ENCODE measurements at regions not wholly inside any gene's neighbourhood (a gene's known extent, or its start where the extent isn't known, plus 50 kb on each side); places are given as distances from the start of the nearest gene placed in this dataset.

DNA sequence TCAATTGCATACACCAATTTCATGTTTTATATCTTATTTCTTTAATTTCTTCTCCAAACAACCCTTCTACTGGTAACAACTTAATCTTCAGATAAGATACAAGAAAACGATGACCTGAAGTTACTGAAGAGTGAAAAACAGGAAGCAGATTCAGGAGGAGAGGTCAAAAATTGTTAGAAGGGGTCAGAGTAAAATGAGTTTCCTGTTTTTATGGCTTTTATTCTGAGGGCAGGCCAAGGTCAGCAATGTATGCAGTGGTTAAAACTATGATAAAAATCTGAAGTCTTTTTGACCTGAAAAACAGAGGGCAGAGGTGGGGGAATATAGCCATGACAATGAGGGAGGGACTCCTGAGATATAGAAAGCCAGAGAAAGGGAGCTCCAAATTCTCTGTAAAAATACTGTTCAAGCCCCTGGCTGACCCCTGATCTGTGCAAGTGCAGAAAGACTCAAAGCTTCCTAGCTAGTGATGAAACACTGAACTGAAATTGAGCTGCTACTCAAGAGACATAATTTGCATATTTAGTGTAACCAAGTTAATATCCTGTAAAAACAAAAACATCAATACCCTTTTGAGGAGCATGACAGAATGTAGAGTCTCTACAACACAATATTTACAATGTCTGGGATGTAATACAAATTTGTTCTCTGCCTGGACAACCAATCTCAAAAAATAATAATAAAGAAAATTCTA is 514.3 kb upstream of the SEL1L start:
- DNase-seq (ENCODE audit: low read depth in 1 of 2, low spot score in 1 of 2) (no peak), ATAC-seq (no peak), FAIRE-seq (no peak)
- no peak overlapping the region for H3K4me3 ChIP-seq
- ChIA-PET POLR2A (no interaction called here), CTCF (interaction anchor here (0.6 kb wide), 1 partner anchor 59 kb away, joined by 3 read pairs; no protein-coding TSS in a partner anchor)
- 2% methylated on average over 1 of the region's 1 CpG for WGBS (ENCODE audit: missing lambda C conversion rate)
- no peak overlapping the region for H3K4me2 ChIP-seq
- no peaks in the 10 kb centered on the region for H3K4me1 ChIP-seq
- no peak for TF ChIP-seq ZC3H11A (IDR thresholded peaks at IDR 0.05)
- TF ChIP-seq HDAC2 (IDR thresholded peaks at IDR 0.05), result no peak
- H3K9me3 ChIP-seq, result peaks cover 3% of the 10 kb centered on the region; the same call in 1 of the 3 replicates
- H3K27ac ChIP-seq, result no peak overlapping the region

DNA sequence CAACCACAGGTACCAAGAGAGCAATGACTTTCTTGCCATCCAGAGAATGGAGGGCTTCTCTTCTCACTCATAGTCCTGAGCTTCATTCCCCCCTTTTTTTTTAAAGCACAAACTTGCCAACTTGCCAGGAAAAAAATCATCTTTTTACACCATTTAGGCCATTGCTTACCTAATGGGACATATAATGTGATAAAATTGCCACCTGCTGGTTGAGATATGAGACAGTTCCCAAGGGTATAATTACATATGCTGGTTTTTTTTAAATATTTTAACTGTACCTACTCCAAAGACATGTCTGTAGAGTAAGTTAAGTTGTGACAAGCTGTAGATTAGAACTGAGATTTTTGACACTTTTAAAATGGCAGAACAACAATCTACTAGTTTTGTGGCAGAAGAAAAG is 519.1 kb upstream of the SEL1L start:
- FAIRE-seq (no peak), ATAC-seq (no peak), DNase-seq (ENCODE audit: low read depth in 1 of 2, low spot score in 1 of 2) (no peak)
- POLR2A ChIA-PET, result no interaction called here
- CTCF ChIA-PET, result no interaction called here
- H3K4me1 ChIP-seq, result no peaks in the 10 kb centered on the region
- H3K9me3 ChIP-seq, result peaks cover 3% of the 10 kb centered on the region; the same call in 1 of the 3 replicates
- H3K4me3 ChIP-seq, result no peak overlapping the region
- no peak overlapping the region for H3K4me2 ChIP-seq
- no peak overlapping the region for H3K27ac ChIP-seq
- TF ChIP-seq, protein P1, sequence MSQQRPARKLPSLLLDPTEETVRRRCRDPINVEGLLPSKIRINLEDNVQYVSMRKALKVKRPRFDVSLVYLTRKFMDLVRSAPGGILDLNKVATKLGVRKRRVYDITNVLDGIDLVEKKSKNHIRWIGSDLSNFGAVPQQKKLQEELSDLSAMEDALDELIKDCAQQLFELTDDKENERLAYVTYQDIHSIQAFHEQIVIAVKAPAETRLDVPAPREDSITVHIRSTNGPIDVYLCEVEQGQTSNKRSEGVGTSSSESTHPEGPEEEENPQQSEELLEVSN (IDR thresholded peaks at IDR 0.05; ENCODE audit: borderline replicate concordance, low read depth), result no peak
- no peak for TF ChIP-seq BHLHE40 (IDR thresholded peaks at IDR 0.05; ENCODE audit: low read depth, low read length)
- no peak for TF ChIP-seq ZC3H11A (IDR thresholded peaks at IDR 0.05)
- TF ChIP-seq RNF2 (IDR thresholded peaks at IDR 0.05; ENCODE audit: borderline replicate concordance, low read depth), result no peak
- no peak for TF ChIP-seq CEBPB (IDR thresholded peaks at IDR 0.05)
- no peak for TF ChIP-seq SMC3 (IDR thresholded peaks at IDR 0.05)

DNA sequence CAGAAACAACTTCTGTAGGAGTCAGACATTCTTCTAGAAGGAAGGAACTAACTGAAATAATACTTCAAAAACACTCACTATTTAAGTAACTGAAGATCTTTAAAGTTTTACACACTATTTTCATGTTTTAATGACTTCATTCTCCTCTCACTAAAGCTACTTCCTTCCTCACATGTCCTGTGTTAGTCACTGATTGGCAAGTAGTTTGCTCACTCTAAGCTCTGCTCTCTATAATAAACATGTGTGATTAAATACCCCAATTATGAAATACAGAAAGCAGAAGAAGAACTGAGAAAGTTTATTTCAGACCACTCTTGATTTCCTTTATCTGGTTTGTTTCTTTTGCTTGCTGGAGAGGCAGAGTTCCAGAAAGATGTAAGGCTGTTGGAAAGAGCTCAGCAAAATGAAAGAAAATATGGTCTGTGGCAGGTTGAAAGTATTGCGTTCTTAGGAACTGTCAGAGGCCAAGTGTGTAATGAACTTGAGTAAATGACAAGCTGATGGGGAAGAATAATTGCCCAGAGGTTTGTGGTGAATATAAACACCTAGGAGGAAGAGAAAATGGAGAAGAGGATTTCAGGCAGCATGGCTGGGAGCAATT is 522.0 kb upstream of the SEL1L start:
- Histone ChIP-seq H3K4me2 (no peak overlapping the region), H3K4me3 (no peak overlapping the region), H3K9me3 (no peaks in the 10 kb centered on the region), H3K4me1 (no peaks in the 10 kb centered on the region), H3K27ac (no peak overlapping the region)
- TF ChIP-seq HOXB5 (CRISPR knock-in tag; IDR thresholded peaks at IDR 0.05) (no peak), CHD4 (IDR thresholded peaks at IDR 0.05; ENCODE audit: borderline replicate concordance) (no peak), REST (IDR thresholded peaks at IDR 0.05) (no peak), ELK1 (IDR thresholded peaks at IDR 0.05; ENCODE audit: low read depth, low read length) (no peak), CEBPB (IDR thresholded peaks at IDR 0.05) (no peak), HMGXB4 (CRISPR knock-in tag; IDR thresholded peaks at IDR 0.05; ENCODE audit: borderline replicate concordance) (no peak), SREBF2 (IDR thresholded peaks at IDR 0.05) (no peak), FOSL2 (IDR thresholded peaks at IDR 0.05) (no peak), FOSL2 (CRISPR knock-in tag; IDR thresholded peaks at IDR 0.05) (no peak), TP53 (CRISPR knock-in tag; IDR thresholded peaks at IDR 0.05) (no peak), CHD2 (IDR thresholded peaks at IDR 0.05; ENCODE audit: low read length, partially characterized antibody) (no peak)
- ATAC-seq (no peak), DNase-seq (ENCODE audit: low read depth in 1 of 2, low spot score in 1 of 2) (no peak), FAIRE-seq (no peak)
- ChIA-PET CTCF (no interaction called here), POLR2A (no interaction called here)
- WGBS (ENCODE audit: missing lambda C conversion rate), result 13% methylated on average over 1 of the region's 1 CpG
